H9 (cell line): ENCODE measurements at regions not wholly inside any gene's neighbourhood (a gene's known extent, or its start where the extent isn't known, plus 50 kb on each side); places are given as distances from the start of the nearest gene placed in this dataset.

ENCODE experiments used
- DNase-seq: peaks from one replicate; pipeline ENCODE4 v3.0.0-alpha.2; 2017
- H2AFZ ChIP-seq: one replicate; pipeline ENCODE4 v1.6.1; 2013; ENCODE audit warnings: mild to moderate bottlenecking, low read length, control low read depth, moderate library complexity
- H2AK5ac ChIP-seq: 2 replicates; pipeline ENCODE4 v1.6.1; 2013; ENCODE audit warnings: low read length, control low read depth, mixed read lengths; ENCODE audit not compliant: insufficient read length
- H2BK120ac ChIP-seq: one replicate; pipeline ENCODE4 v1.6.1; 2013; ENCODE audit warnings: low read depth, mild to moderate bottlenecking, low read length, control low read depth, inconsistent platforms; ENCODE audit not compliant: poor library complexity, severe bottlenecking
- H2BK12ac ChIP-seq: 2 replicates; pipeline ENCODE4 v1.6.1; 2013; ENCODE audit warnings: low read length, control low read depth, mixed read lengths, low read depth; ENCODE audit not compliant: insufficient read length
- H2BK15ac ChIP-seq: 2 replicates; pipeline ENCODE4 v1.6.1; 2013; ENCODE audit warnings: low read depth, low read length, control low read depth
- H2BK20ac ChIP-seq: one replicate; pipeline ENCODE4 v1.6.1; 2013; ENCODE audit warnings: low read depth, mild to moderate bottlenecking, low read length, control low read depth, inconsistent platforms; ENCODE audit not compliant: poor library complexity, severe bottlenecking
- H2BK5ac ChIP-seq: 2 replicates; pipeline ENCODE4 v1.6.1; 2013; ENCODE audit warnings: low read length, control low read depth, mixed read lengths; ENCODE audit not compliant: insufficient read length
- H3K14ac ChIP-seq: 2 replicates; pipeline ENCODE4 v1.6.1; 2013; ENCODE audit warnings: low read length, control low read depth; ENCODE audit not compliant: insufficient read depth
- H3K18ac ChIP-seq: 2 replicates; pipeline ENCODE4 v1.6.1; 2013; ENCODE audit warnings: low read depth, mild to moderate bottlenecking, mixed read lengths, low read length, control low read depth; ENCODE audit not compliant: insufficient read length
- H3K23ac ChIP-seq: 2 replicates; pipeline ENCODE4 v1.6.1; 2013; ENCODE audit warnings: low read length, control low read depth, mixed read lengths, low read depth; ENCODE audit not compliant: insufficient read length
- H3K23me2 ChIP-seq: 2 replicates; pipeline ENCODE4 v1.6.1; 2013; ENCODE audit warnings: low read depth, mild to moderate bottlenecking, mixed read lengths, low read length, control low read depth; ENCODE audit not compliant: insufficient read length, poor library complexity, severe bottlenecking
- H3K27ac ChIP-seq: 2 replicates; pipeline ENCODE4 v1.5.1; 2013; ENCODE audit warnings: low read length, control low read depth, mixed read lengths, low read depth; ENCODE audit not compliant: insufficient read length
- H3K27me3 ChIP-seq: 2 replicates; pipeline ENCODE4 v1.6.1; 2013; ENCODE audit warnings: low read length, control low read depth, inconsistent platforms; ENCODE audit not compliant: insufficient read depth
- H3K4ac ChIP-seq: 2 replicates; pipeline ENCODE4 v1.6.1; 2013; ENCODE audit warnings: low read depth, mild to moderate bottlenecking, control low read depth, inconsistent platforms, low read length, moderate library complexity
- H3K4me1 ChIP-seq: 2 replicates; pipeline ENCODE4 v1.6.1; 2013; ENCODE audit warnings: low read length, control low read depth, inconsistent platforms; ENCODE audit not compliant: insufficient read depth
- H3K4me2 ChIP-seq: 2 replicates; pipeline ENCODE4 v1.6.1; 2013; ENCODE audit warnings: low read length, control low read depth, mixed read lengths; ENCODE audit not compliant: insufficient read length, insufficient read depth
- H3K56ac ChIP-seq: 2 replicates; pipeline ENCODE4 v1.6.1; 2013; ENCODE audit warnings: low read depth, mild to moderate bottlenecking, mixed read lengths, low read length, control low read depth; ENCODE audit not compliant: insufficient read length
- H3K79me1 ChIP-seq: 2 replicates; pipeline ENCODE4 v1.6.1; 2013; ENCODE audit warnings: low read depth, mild to moderate bottlenecking, moderate library complexity, low read length, control low read depth, inconsistent platforms; ENCODE audit not compliant: insufficient read depth, poor library complexity, severe bottlenecking
- H3K79me2 ChIP-seq: 2 replicates; pipeline ENCODE4 v1.6.1; 2013; ENCODE audit warnings: low read length, control low read depth, inconsistent platforms; ENCODE audit not compliant: insufficient read depth
- H3K9ac ChIP-seq: 2 replicates; pipeline ENCODE4 v1.6.1; 2013; ENCODE audit warnings: low read length, control low read depth, mixed read lengths; ENCODE audit not compliant: insufficient read length; ENCODE audit errors: extremely low read depth
- H3K9me3 ChIP-seq: one replicate; pipeline ENCODE4 v1.6.1; 2013; ENCODE audit warnings: low read depth, low read length, inconsistent platforms; ENCODE audit not compliant: control insufficient read depth
- H3T11ph ChIP-seq: one replicate; pipeline ENCODE4 v1.6.1; 2013; ENCODE audit warnings: mild to moderate bottlenecking, low read length, control low read depth, inconsistent platforms
- H4K20me1 ChIP-seq: one replicate; pipeline ENCODE4 v1.6.1; 2013; ENCODE audit not compliant: control insufficient read depth, insufficient read length, insufficient read depth
- H4K5ac ChIP-seq: 2 replicates; pipeline ENCODE4 v1.6.1; 2013; ENCODE audit warnings: low read depth, mild to moderate bottlenecking, mixed read lengths, low read length, control low read depth; ENCODE audit not compliant: insufficient read length
- H4K8ac ChIP-seq: replicated peaks from 2 replicates; pipeline ENCODE4 v1.6.1; 2013; ENCODE audit warnings: low read length, control low read depth, mixed read lengths, low read depth; ENCODE audit not compliant: insufficient read length
- H4K91ac ChIP-seq: 2 replicates; pipeline ENCODE4 v1.6.1; 2013; ENCODE audit warnings: low read depth, mild to moderate bottlenecking, moderate library complexity, mixed read lengths, low read length, control low read depth; ENCODE audit not compliant: insufficient read length
- H3K27ac Mint-ChIP-seq, 3 experiments: 2 replicates in 2 of 3; 3 replicates in 1 of 3; pipeline ENCODE4 v1.8.0; 2020 to 2021; ENCODE audit warnings: mixed read lengths in 3 of 3, mild to moderate bottlenecking in 1 of 3, moderate library complexity in 1 of 3
- H3K27me3 Mint-ChIP-seq: 2 replicates; pipeline ENCODE4 v1.8.0; 2021; ENCODE audit warnings: low read depth, mild to moderate bottlenecking, moderate library complexity, mixed read lengths
- H3K36me3 Mint-ChIP-seq, 3 experiments: 2 replicates in 2 of 3; 3 replicates in 1 of 3; pipeline ENCODE4 v1.8.0; 2020 to 2021; ENCODE audit warnings: low read depth in 3 of 3, mixed read lengths in 3 of 3; ENCODE audit not compliant: insufficient read depth in 1 of 3
- H3K4me1 Mint-ChIP-seq, 2 experiments: 2 replicates each; pipeline ENCODE4 v1.8.0; 2020; ENCODE audit warnings: mixed read lengths in 2 of 2
- H3K4me3 Mint-ChIP-seq, 2 experiments: 2 replicates in 1 of 2; 3 replicates in 1 of 2; pipeline ENCODE4 v1.8.0; 2020 to 2021; ENCODE audit warnings: mild to moderate bottlenecking in 2 of 2, mixed read lengths in 2 of 2, moderate library complexity in 1 of 2
- H3K9me3 Mint-ChIP-seq, 2 experiments: 2 replicates in 1 of 2; 3 replicates in 1 of 2; pipeline ENCODE4 v1.8.0; 2020; ENCODE audit warnings: mild to moderate bottlenecking in 2 of 2, mixed read lengths in 2 of 2, moderate library complexity in 1 of 2
- CTCF ChIP-seq: fragments of 200-600 bp; sonication (generic); conservative IDR thresholded peaks from 3 replicates; pipeline ENCODE4 v1.8.0; 2021; ENCODE audit warnings: antibody characterized with exemption, mild to moderate bottlenecking
- WGBS: extraction: QIAGEN DNeasy Blood & Tissue Kit; methylation state at CpG from one replicate; pipeline ENCODE4 v1.1.7; 2013; ENCODE audit warnings: missing lambda C conversion rate, low lambda C conversion rate, mixed read lengths; ENCODE audit not compliant: insufficient read length; ENCODE audit errors: extremely low coverage; 5-methylcytosine and 5-hydroxymethylcytosine counted together

- no peak for DNase-seq
Measured at GRCh38 chr10:64174666-64175255, 653.6 kb downstream of the REEP3 start.

More at GRCh38 chr10:64174666-64175255, 653.6 kb downstream of the REEP3 start:
- no peak overlapping the region for H3K27ac ChIP-seq
- H3K56ac ChIP-seq = no peak overlapping the region
- H2BK20ac ChIP-seq = no peak overlapping the region
- H2BK15ac ChIP-seq = no peak overlapping the region
- 100% methylated on average over 5 of the region's 9 CpGs for WGBS
- Mint-ChIP-seq H3K4me1 (0 out of 4 replicates have a peak, but pooled peaks cover 0 to 2% of the 10 kb centered on the region in 2 experiments), H3K36me3 (no peaks in the 10 kb centered on the region), H3K27ac (no peak overlapping the region), H3K9me3 (no peaks in the 10 kb centered on the region), H3K4me3 (no peak overlapping the region), H3K27me3 (no peaks in the 10 kb centered on the region)
- no peak overlapping the region for H2BK12ac ChIP-seq
- H3K4me1 ChIP-seq = no peaks in the 10 kb centered on the region; the same call in 1 of the 2 replicates
- no peak overlapping the region for H3K4ac ChIP-seq
- no peaks in the 10 kb centered on the region for H3K27me3 ChIP-seq
- no peak overlapping the region for H3K14ac ChIP-seq
- TF ChIP-seq CTCF = no peak
- no peak overlapping the region for H2BK5ac ChIP-seq
- no peak overlapping the region for H3K4me2 ChIP-seq
- H3K79me2 ChIP-seq = no peaks in the 10 kb centered on the region
- H4K20me1 ChIP-seq = no peaks in the 10 kb centered on the region
- H3T11ph ChIP-seq = no peak overlapping the region
- H4K5ac ChIP-seq = no peak overlapping the region
- no peaks in the 10 kb centered on the region for H3K79me1 ChIP-seq
- no peak overlapping the region for H4K8ac ChIP-seq
- H3K9me3 ChIP-seq = no peaks in the 10 kb centered on the region
- no peak overlapping the region for H3K9ac ChIP-seq
- H3K23ac ChIP-seq = no peak overlapping the region
- H3K23me2 ChIP-seq = no peaks in the 10 kb centered on the region
- no peak overlapping the region for H2BK120ac ChIP-seq
- H2AK5ac ChIP-seq = no peak overlapping the region
- H2AFZ ChIP-seq = no peak overlapping the region
- H4K91ac ChIP-seq = no peak overlapping the region
- H3K18ac ChIP-seq = no peak overlapping the region
